Mucosa of descending colon (tissue), 3 donors: ENCODE measurements at regions not wholly inside any gene's neighbourhood (a gene's known extent, or its start where the extent isn't known, plus 50 kb on each side); places are given as distances from the start of the nearest gene placed in this dataset.
A peak's percentile ranks its signal among the peaks of the same experiment; 100 is the strongest.

ENCODE experiments used
- ATAC-seq: fragments of 200-7000 bp; cut with Tn5 transposase; one replicate; pipeline ENCODE4 v1.9.1; 2020; ENCODE audit warnings: mild to moderate bottlenecking, moderate library complexity
- DNase-seq, 3 donors: peaks; one replicate each; pipeline ENCODE4 v3.0.0-alpha.2; 2020
- H3K36me3 ChIP-seq: fragments of 200-600 bp; one replicate; pipeline ENCODE4 v1.8.0; 2021; ENCODE audit warnings: low read depth, mild to moderate bottlenecking
- H3K4me1 ChIP-seq: fragments of 200-600 bp; one replicate; pipeline ENCODE4 v1.8.0; 2021; ENCODE audit warnings: low read depth, mild to moderate bottlenecking
- H3K4me3 ChIP-seq: fragments of 200-600 bp; one replicate; pipeline ENCODE4 v1.8.0; 2021; ENCODE audit warnings: mild to moderate bottlenecking
- H3K9me3 ChIP-seq: fragments of 200-600 bp; one replicate; pipeline ENCODE4 v1.8.0; 2021; ENCODE audit warnings: mild to moderate bottlenecking
- CTCF ChIP-seq: fragments of 200-600 bp; IDR thresholded peaks from one replicate; pipeline ENCODE4 v1.8.0; 2022; ENCODE audit warnings: antibody characterized with exemption, mild to moderate bottlenecking
- intact Hi-C, 2 donors: fragments of 100-400 bp; cut with DNase I in 1 of 2; cut with micrococcal nuclease in 1 of 2; formaldehyde crosslinking; loops; one replicate each; pipeline versions ENCODE4 v1.11.0 to v1.11.1; 2022; cut with DNase I, micrococcal nuclease
- donor health status: DM: no; HTN: no; CAD: no; lungs with moderate emphysema.
- donor health status: DM: no; HTN: no; CAD: no.
- donor health status: DM: no; HTN: yes; CAD: no.

- peak; percentile 46 for TF ChIP-seq CTCF
- intact Hi-C loops, result no loop called here
- H3K4me1 ChIP-seq, result peaks cover 7% of the 10 kb centered on the region
- no peaks in the 10 kb centered on the region for H3K36me3 ChIP-seq
- ATAC-seq, result peak; percentile 59
- peak in 2 of 3 donors; percentile 52 to 53 for DNase-seq
- no peaks in the 10 kb centered on the region for H3K9me3 ChIP-seq
- H3K4me3 ChIP-seq, result no peak overlapping the region
These were observed 468.3 kb downstream of the AACS start for GRCh38 chr12:125533434-125534029.

GRCh38 chr12:125538401-125539199 lies 473.4 kb downstream of the AACS start:
- H3K9me3 ChIP-seq, result no peaks in the 10 kb centered on the region
- no peak overlapping the region for H3K4me3 ChIP-seq
- no peaks in the 10 kb centered on the region for H3K36me3 ChIP-seq
- no peak for TF ChIP-seq CTCF
- ATAC-seq, result no peak
- H3K4me1 ChIP-seq, result peaks cover under 1% of the 10 kb centered on the region
- DNase-seq, result no peak
- intact Hi-C loops, result no loop called here

GRCh38 chr12:125540580-125541204 lies 475.5 kb downstream of the AACS start:
- Histone ChIP-seq H3K4me3 (no peak overlapping the region), H3K9me3 (no peaks in the 10 kb centered on the region), H3K4me1 (no peaks in the 10 kb centered on the region), H3K36me3 (no peaks in the 10 kb centered on the region)
- DNase-seq (no peak), ATAC-seq (no peak)
- no peak for TF ChIP-seq CTCF
- intact Hi-C loops, result no loop called here

- TF ChIP-seq CTCF, result no peak
- ATAC-seq, result no peak
- DNase-seq, result no peak
- intact Hi-C loops, result no loop called here
- no peak overlapping the region for H3K4me3 ChIP-seq
- no peaks in the 10 kb centered on the region for H3K4me1 ChIP-seq
- no peaks in the 10 kb centered on the region for H3K9me3 ChIP-seq
- no peaks in the 10 kb centered on the region for H3K36me3 ChIP-seq
These were observed 479.7 kb downstream of the AACS start for GRCh38 chr12:125544960-125545359.

- ATAC-seq (no peak), DNase-seq (no peak)
- TF ChIP-seq CTCF, result no peak
- no peaks in the 10 kb centered on the region for H3K4me1 ChIP-seq
- H3K36me3 ChIP-seq, result no peaks in the 10 kb centered on the region
- H3K4me3 ChIP-seq, result no peak overlapping the region
- intact Hi-C loops, result no loop called here
- H3K9me3 ChIP-seq, result no peaks in the 10 kb centered on the region
These were observed 483.9 kb downstream of the AACS start for GRCh38 chr12:125549171-125549570.
